ENCODE measurements at regions not wholly inside any gene's neighbourhood (a gene's known extent, or its start where the extent isn't known, plus 50 kb on each side); places are given as distances from the start of the nearest gene placed in this dataset.

GRCh38 chr9:28832168-28832770 lies 1259.0 kb upstream of the C9orf72 start:
- H3K27me3 ChIP-seq (replicated peaks; ENCODE audit: insufficient read depth): no peaks in the 10 kb centered on the region
- no peak for TF ChIP-seq POLR2A (IDR thresholded peaks at IDR 0.05)
- no peak for TF ChIP-seq POLR2AphosphoS5 (IDR thresholded peaks at IDR 0.05)
- no peak for TF ChIP-seq CTCF (IDR thresholded peaks at IDR 0.05)
- H3K36me3 ChIP-seq: no peaks in the 10 kb centered on the region
- no peak for DNase-seq (ENCODE audit: low spot score)
- no peak overlapping the region for H3K27ac ChIP-seq
- H3K4me3 ChIP-seq: no peak overlapping the region
- intact Hi-C loops (cut with DNase I): no loop called here
- H3K4me1 ChIP-seq (replicated peaks): no peaks in the 10 kb centered on the region
- H3K9me3 ChIP-seq: no peaks in the 10 kb centered on the region
- 56% methylated on average over 3 of the region's 3 CpGs for WGBS

GRCh38 chr9:28834156-28834555 lies 1260.9 kb upstream of the C9orf72 start:
- H3K4me3 ChIP-seq: no peak overlapping the region

GRCh38 chr9:28839778-28840430 lies 1266.6 kb upstream of the C9orf72 start:
- no peak overlapping the region for H3K4me3 ChIP-seq
- no peaks in the 10 kb centered on the region for H3K27me3 ChIP-seq (replicated peaks; ENCODE audit: insufficient read depth)
- no peak for DNase-seq (ENCODE audit: low spot score)
- no peaks in the 10 kb centered on the region for H3K4me1 ChIP-seq (replicated peaks)
- TF ChIP-seq POLR2A (IDR thresholded peaks at IDR 0.05): no peak
- no peak for TF ChIP-seq CTCF (IDR thresholded peaks at IDR 0.05)
- TF ChIP-seq POLR2AphosphoS5 (IDR thresholded peaks at IDR 0.05): no peak
- intact Hi-C loops (cut with DNase I): no loop called here
- no peaks in the 10 kb centered on the region for H3K36me3 ChIP-seq
- no peak overlapping the region for H3K27ac ChIP-seq
- WGBS: 89% methylated on average over 9 of the region's 9 CpGs
- no peaks in the 10 kb centered on the region for H3K9me3 ChIP-seq

More at GRCh38 chr9:28834156-28834555, 1260.9 kb upstream of the C9orf72 start:
- no peaks in the 10 kb centered on the region for H3K9me3 ChIP-seq
- TF ChIP-seq CTCF (IDR thresholded peaks at IDR 0.05): no peak
- TF ChIP-seq POLR2AphosphoS5 (IDR thresholded peaks at IDR 0.05): no peak
- TF ChIP-seq POLR2A (IDR thresholded peaks at IDR 0.05): no peak
- H3K27ac ChIP-seq: no peak overlapping the region
- no peak for DNase-seq (ENCODE audit: low spot score)
- no peaks in the 10 kb centered on the region for H3K27me3 ChIP-seq (replicated peaks; ENCODE audit: insufficient read depth)
- WGBS: 82% methylated on average over 1 of the region's 1 CpG
- no peaks in the 10 kb centered on the region for H3K36me3 ChIP-seq
- no peaks in the 10 kb centered on the region for H3K4me1 ChIP-seq (replicated peaks)
- intact Hi-C loops (cut with DNase I): no loop called here

GRCh38 chr9:28841775-28842174 lies 1268.5 kb upstream of the C9orf72 start:
- Histone ChIP-seq H3K4me3 (no peak overlapping the region), H3K9me3 (no peaks in the 10 kb centered on the region), H3K27ac (no peak overlapping the region), H3K36me3 (no peaks in the 10 kb centered on the region), H3K4me1 (replicated peaks) (no peaks in the 10 kb centered on the region), H3K27me3 (replicated peaks; ENCODE audit: insufficient read depth) (no peaks in the 10 kb centered on the region)
- intact Hi-C loops (cut with DNase I): no loop called here
- no peak for DNase-seq (ENCODE audit: low spot score)
- TF ChIP-seq CTCF (IDR thresholded peaks at IDR 0.05) (no peak), POLR2AphosphoS5 (IDR thresholded peaks at IDR 0.05) (no peak), POLR2A (IDR thresholded peaks at IDR 0.05) (no peak)
- WGBS: 92% methylated on average over 2 of the region's 2 CpGs

DNA sequence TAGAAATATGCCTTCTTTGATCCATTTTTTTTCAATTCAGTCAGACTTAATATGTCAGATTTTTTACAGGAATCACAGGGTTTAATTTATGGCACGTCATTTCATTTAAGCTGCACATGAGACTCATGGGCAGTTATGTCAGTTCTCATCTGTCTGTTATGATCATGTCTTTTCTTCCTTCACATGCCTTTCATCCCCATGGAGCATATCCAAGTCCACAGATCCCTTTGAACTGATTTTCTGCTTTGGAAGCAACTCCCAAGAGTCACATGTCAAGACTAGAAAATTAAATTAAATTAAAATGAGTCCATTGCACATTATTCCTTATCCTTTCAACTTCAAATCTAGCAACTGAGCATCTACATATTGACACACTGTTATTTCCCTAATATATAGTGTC lies 1274.0 kb upstream of the C9orf72 start:
- Histone ChIP-seq H3K27ac (no peak overlapping the region), H3K27me3 (replicated peaks; ENCODE audit: insufficient read depth) (no peaks in the 10 kb centered on the region), H3K36me3 (no peaks in the 10 kb centered on the region), H3K4me3 (no peak overlapping the region), H3K9me3 (no peaks in the 10 kb centered on the region), H3K4me1 (replicated peaks) (no peaks in the 10 kb centered on the region)
- TF ChIP-seq POLR2AphosphoS5 (IDR thresholded peaks at IDR 0.05): no peak
- TF ChIP-seq POLR2A (IDR thresholded peaks at IDR 0.05): no peak
- TF ChIP-seq CTCF (IDR thresholded peaks at IDR 0.05): no peak
- intact Hi-C loops (cut with DNase I): no loop called here
- no peak for DNase-seq (ENCODE audit: low spot score)
- WGBS: 86% methylated on average over 1 of the region's 1 CpG

Measured in prostate gland (tissue), 2 donors.